ENCODE measurements at regions not wholly inside any gene's neighbourhood (a gene's known extent, or its start where the extent isn't known, plus 50 kb on each side); places are given as distances from the start of the nearest gene placed in this dataset.

DNA sequence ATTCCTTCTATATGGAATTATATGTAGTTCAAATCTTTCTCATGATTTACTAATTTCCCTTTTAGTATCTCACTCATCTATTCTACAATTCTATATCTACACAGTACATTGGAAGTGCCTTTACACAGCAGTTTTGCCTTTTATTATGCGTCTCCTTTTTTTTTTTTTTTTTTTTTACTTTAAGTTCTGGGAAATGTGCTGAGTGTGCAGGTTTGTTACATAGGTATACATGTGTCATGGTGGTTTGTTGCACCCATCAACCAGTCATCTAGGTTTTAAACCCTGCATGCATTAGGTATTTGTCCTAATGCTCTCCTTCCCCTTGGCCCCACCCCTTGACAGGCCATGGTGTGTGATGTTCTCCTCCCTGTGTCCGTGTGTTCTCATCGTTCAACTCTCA is 1150.1 kb upstream of the PRR20A start:
- TF ChIP-seq CTCF (IDR thresholded peaks at IDR 0.05) (no peak), POLR2A (IDR thresholded peaks at IDR 0.05) (no peak)

Data from thyroid gland (tissue), 4 donors.